HG03432 (cell line): ENCODE measurements at regions not wholly inside any gene's neighbourhood (a gene's known extent, or its start where the extent isn't known, plus 50 kb on each side); places are given as distances from the start of the nearest gene placed in this dataset.

Experiments used
- ATAC-seq: cut with Tn5 transposase; IDR thresholded peaks from one replicate; pipeline ENCODE4 v1.9.1; 2021; ENCODE audit warnings: mild to moderate bottlenecking, moderate library complexity; ENCODE audit not compliant: unreplicated experiment

GRCh38 chr18:56139792-56140254 lies 498.6 kb downstream of the TXNL1 start:
- no peak for ATAC-seq

- ATAC-seq = no peak
Observed at GRCh38 chr18:56139372-56139771, 499.0 kb downstream of the TXNL1 start.

- no peak for ATAC-seq
Observed at GRCh38 chr18:56136105-56136504, 502.3 kb downstream of the TXNL1 start.

GRCh38 chr18:56130481-56130880 lies 507.9 kb downstream of the TXNL1 start:
- ATAC-seq = no peak

GRCh38 chr18:56128153-56128791 lies 510.1 kb downstream of the TXNL1 start:
- ATAC-seq = no peak

GRCh38 chr18:56127322-56128099 lies 510.9 kb downstream of the TXNL1 start:
- ATAC-seq = no peak

- no peak for ATAC-seq
Observed at GRCh38 chr18:56124186-56124585, 514.2 kb downstream of the TXNL1 start.

- ATAC-seq = no peak
Observed at GRCh38 chr18:56121669-56122068, 516.7 kb downstream of the TXNL1 start.

GRCh38 chr18:56120782-56121181 lies 517.6 kb downstream of the TXNL1 start:
- no peak for ATAC-seq

GRCh38 chr18:56119681-56120080 lies 518.7 kb downstream of the TXNL1 start:
- no peak for ATAC-seq

GRCh38 chr18:56118422-56118821 lies 520.0 kb downstream of the TXNL1 start:
- no peak for ATAC-seq

GRCh38 chr18:56115071-56116015 lies 523.0 kb downstream of the TXNL1 start:
- no peak for ATAC-seq

- ATAC-seq = no peak
Observed at GRCh38 chr18:56112984-56113383, 525.0 kb upstream of the TCF4 start.

- ATAC-seq = peak; percentile 99
Observed at GRCh38 chr18:56112013-56112749, 524.2 kb upstream of the TCF4 start.

GRCh38 chr18:56109757-56110156 lies 521.8 kb upstream of the TCF4 start:
- no peak for ATAC-seq

- no peak for ATAC-seq
Observed at GRCh38 chr18:56108478-56109367, 520.7 kb upstream of the TCF4 start.

- ATAC-seq = no peak
Observed at GRCh38 chr18:56107821-56108477, 520.0 kb upstream of the TCF4 start.

GRCh38 chr18:56100090-56100722 lies 512.2 kb upstream of the TCF4 start:
- no peak for ATAC-seq

- no peak for ATAC-seq
Observed at GRCh38 chr18:56097621-56098020, 509.6 kb upstream of the TCF4 start.
